OCI-LY7 (cell line): ENCODE measurements at regions not wholly inside any gene's neighbourhood (a gene's known extent, or its start where the extent isn't known, plus 50 kb on each side); places are given as distances from the start of the nearest gene placed in this dataset.

ENCODE experiments used
- EZH2phosphoT487 ChIP-seq: fragments of 200-600 bp; sonication (generic); IDR thresholded peaks from 2 replicates; pipeline ENCODE4 v1.6.1; 2018; ENCODE audit warnings: low read depth, borderline replicate concordance, mild to moderate bottlenecking, mixed run types, antibody characterized with exemption, low read length, moderate library complexity, mixed read lengths
- TF ChIP-seq, protein P1 (sequence below): fragments of 200-600 bp; sonication (generic); conservative IDR thresholded peaks from 2 replicates; pipeline ENCODE4 v1.5.1; 2014; ENCODE audit warnings: mild to moderate bottlenecking, antibody characterized with exemption, low read length, moderate library complexity, mixed read lengths

DNA sequence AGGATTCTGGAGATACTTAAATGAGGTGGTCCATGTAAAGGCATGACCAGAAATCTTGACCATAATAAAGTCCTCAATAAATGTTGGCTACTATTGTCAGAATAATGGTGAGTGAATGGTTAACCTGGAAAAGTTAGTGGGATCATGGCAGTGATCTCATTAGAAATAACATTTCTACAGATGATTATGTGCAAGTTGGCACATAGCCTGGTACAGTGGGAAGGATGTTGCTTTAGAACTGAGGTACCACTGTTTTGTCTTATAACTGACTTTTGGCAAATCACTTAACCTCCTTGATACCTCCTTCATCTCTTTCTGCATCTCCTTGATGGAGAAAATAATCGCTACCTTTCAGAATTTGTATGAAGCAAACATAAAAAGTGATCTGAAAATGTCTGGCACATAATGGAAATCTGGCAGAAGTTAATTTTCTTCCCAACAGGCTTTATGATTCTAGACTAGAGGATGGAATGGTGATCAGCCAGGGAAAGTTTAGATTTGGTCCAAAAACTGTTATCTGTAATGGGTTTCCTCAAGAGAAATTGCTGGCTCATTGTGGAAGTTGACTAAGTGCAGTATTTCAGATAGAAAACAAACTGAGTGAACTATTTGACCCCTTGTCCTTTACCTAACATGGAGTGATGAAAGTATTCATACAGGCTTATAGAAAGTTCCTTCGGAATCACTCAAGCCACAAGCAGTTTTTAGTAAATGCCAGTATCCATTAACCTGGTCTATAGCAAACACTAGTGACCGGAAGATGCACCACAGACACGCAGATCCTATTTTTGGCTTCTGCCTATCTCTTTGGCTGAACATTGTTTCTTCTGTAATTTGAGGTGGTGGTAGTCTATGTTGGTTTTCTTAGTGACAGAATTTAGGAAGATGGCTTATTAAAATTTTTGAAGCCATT is 449.6 kb upstream of the TGFBR2 start:
- TF ChIP-seq, protein P1, sequence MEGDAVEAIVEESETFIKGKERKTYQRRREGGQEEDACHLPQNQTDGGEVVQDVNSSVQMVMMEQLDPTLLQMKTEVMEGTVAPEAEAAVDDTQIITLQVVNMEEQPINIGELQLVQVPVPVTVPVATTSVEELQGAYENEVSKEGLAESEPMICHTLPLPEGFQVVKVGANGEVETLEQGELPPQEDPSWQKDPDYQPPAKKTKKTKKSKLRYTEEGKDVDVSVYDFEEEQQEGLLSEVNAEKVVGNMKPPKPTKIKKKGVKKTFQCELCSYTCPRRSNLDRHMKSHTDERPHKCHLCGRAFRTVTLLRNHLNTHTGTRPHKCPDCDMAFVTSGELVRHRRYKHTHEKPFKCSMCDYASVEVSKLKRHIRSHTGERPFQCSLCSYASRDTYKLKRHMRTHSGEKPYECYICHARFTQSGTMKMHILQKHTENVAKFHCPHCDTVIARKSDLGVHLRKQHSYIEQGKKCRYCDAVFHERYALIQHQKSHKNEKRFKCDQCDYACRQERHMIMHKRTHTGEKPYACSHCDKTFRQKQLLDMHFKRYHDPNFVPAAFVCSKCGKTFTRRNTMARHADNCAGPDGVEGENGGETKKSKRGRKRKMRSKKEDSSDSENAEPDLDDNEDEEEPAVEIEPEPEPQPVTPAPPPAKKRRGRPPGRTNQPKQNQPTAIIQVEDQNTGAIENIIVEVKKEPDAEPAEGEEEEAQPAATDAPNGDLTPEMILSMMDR = no peak
- TF ChIP-seq EZH2phosphoT487 = no peak
